ENCODE measurements at regions not wholly inside any gene's neighbourhood (a gene's known extent, or its start where the extent isn't known, plus 50 kb on each side); places are given as distances from the start of the nearest gene placed in this dataset.

- TF ChIP-seq NFRKB (IDR thresholded peaks at IDR 0.05) = no peak
- TF ChIP-seq FOXA1 (IDR thresholded peaks at IDR 0.05) = no peak
- no peak for TF ChIP-seq SP1 (IDR thresholded peaks at IDR 0.05)
- TF ChIP-seq ELF4 (IDR thresholded peaks at IDR 0.05) = no peak
- no peak for TF ChIP-seq ZNF384 (IDR thresholded peaks at IDR 0.05)
Observed at GRCh38 chr6:67933278-67933677, 701.8 kb upstream of the ADGRB3 start.
